Right lobe of liver (tissue), 4 donors: ENCODE measurements at regions not wholly inside any gene's neighbourhood (a gene's known extent, or its start where the extent isn't known, plus 50 kb on each side); places are given as distances from the start of the nearest gene placed in this dataset.

ENCODE experiments used
- CTCF ChIP-seq, 4 donors: fragments of 200-600 bp in 3 of 4; fragments of 450-650 bp in 1 of 4; IDR thresholded peaks; one replicate each; pipeline versions ENCODE4 v1.5.1 to v1.8.0; 2016 to 2022; ENCODE audit warnings: antibody characterized with exemption in 4 of 4, mild to moderate bottlenecking in 2 of 4
- POLR2A ChIP-seq: fragments of 450-650 bp; IDR thresholded peaks from one replicate; pipeline ENCODE4 v1.6.1; 2017; ENCODE audit warnings: antibody characterized with exemption, mild to moderate bottlenecking
- donor health status: DM: no; HTN: no; CAD: no.
- donor health status: DM: no; HTN: no; CAD: no.
- donor health status: DM: no; HTN: yes; CAD: no.

DNA sequence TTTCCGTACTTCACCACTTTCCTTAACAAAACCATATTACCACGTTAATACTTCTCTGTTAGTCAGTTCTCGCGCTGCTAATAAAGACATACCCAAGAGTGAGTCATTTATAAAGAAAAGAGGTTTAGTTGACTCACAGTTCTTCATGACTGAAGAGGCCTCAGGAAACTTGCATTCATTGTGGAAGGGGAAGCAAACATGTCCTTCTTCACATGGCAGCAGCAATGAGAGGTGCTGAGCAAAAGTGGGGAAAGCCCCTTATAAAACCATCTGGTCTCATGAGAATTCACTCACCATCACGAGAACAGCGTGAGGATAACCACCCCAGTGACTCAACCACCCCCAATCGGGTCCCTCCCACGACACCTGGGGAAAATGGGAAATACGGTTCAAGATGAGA, 289.8 kb upstream of the CLNK start:
- TF ChIP-seq CTCF (IDR thresholded peaks at IDR 0.05): no peak
- no peak for TF ChIP-seq POLR2A
